GM12878 (cell line): ENCODE measurements at regions not wholly inside any gene's neighbourhood (a gene's known extent, or its start where the extent isn't known, plus 50 kb on each side); places are given as distances from the start of the nearest gene placed in this dataset.

Experiments
- BRCA1 ChIP-seq: IDR thresholded peaks from 2 replicates; pipeline ENCODE4 v1.6.1; 2011; ENCODE audit warnings: low read depth, low read length, improper control_type of control experiment
- FOS ChIP-seq: IDR thresholded peaks from 3 replicates; pipeline ENCODE4 v1.6.1; 2011; ENCODE audit warnings: borderline replicate concordance; ENCODE audit not compliant: insufficient read length; ENCODE audit errors: extremely low read depth
- IRF5 ChIP-seq: fragments of 450-650 bp; IDR thresholded peaks from 2 replicates; pipeline ENCODE4 v1.6.1; 2017; ENCODE audit warnings: borderline replicate concordance
- POLR2A ChIP-seq: IDR thresholded peaks from 2 replicates; pipeline ENCODE4 v1.6.1; 2011; ENCODE audit warnings: low read depth, mild to moderate bottlenecking, low read length
- RELA ChIP-seq: fragments of 450-650 bp; IDR thresholded peaks from 2 replicates; pipeline ENCODE4 v1.8.0; 2014; ENCODE audit warnings: borderline replicate concordance; ENCODE audit not compliant: partially characterized antibody
- SPI1 ChIP-seq: IDR thresholded peaks from 2 replicates; pipeline ENCODE4 v1.6.1; 2011; ENCODE audit warnings: low read depth, mild to moderate bottlenecking, low read length, moderate library complexity, borderline replicate concordance; ENCODE audit not compliant: insufficient read depth
- TBL1XR1 ChIP-seq: IDR thresholded peaks from 2 replicates; pipeline ENCODE4 v1.6.1; 2012; ENCODE audit warnings: low read depth, low read length, improper control_type of control experiment
- TCF12 ChIP-seq: IDR thresholded peaks from 2 replicates; pipeline ENCODE4 v1.6.1; 2011; ENCODE audit warnings: low read depth, mild to moderate bottlenecking, low read length
- TCF3 ChIP-seq: IDR thresholded peaks from 2 replicates; pipeline ENCODE4 v1.6.1; 2012; ENCODE audit warnings: low read depth, mild to moderate bottlenecking, low read length, borderline replicate concordance; ENCODE audit not compliant: insufficient read depth
- ZNF274 ChIP-seq: IDR thresholded peaks from one replicate; pipeline ENCODE4 v1.8.0; 2011; ENCODE audit not compliant: insufficient read length, insufficient read depth

- no peak for TF ChIP-seq RELA
- TF ChIP-seq FOS, result no peak
- no peak for TF ChIP-seq TCF3
- TF ChIP-seq ZNF274, result no peak
- no peak for TF ChIP-seq SPI1
- no peak for TF ChIP-seq TBL1XR1
- TF ChIP-seq IRF5, result no peak
- no peak for TF ChIP-seq BRCA1
- no peak for TF ChIP-seq TCF12
- TF ChIP-seq POLR2A, result no peak
Measured at GRCh38 chr7:22628112-22628511, 98.9 kb upstream of the IL6 start.
